RWPE1 (cell line): ENCODE measurements at regions not wholly inside any gene's neighbourhood (a gene's known extent, or its start where the extent isn't known, plus 50 kb on each side); places are given as distances from the start of the nearest gene placed in this dataset.

Source experiments
- CTCF ChIA-PET: fragments of 350-600 bp; sonication (Branson Sonifier 250); formaldehyde crosslinking; extraction: SDS; loops from one replicate; lab custom pipeline; 2021; lab: Yijun Ruan, JAX
- POLR2A ChIA-PET: fragments of 400-600 bp; formaldehyde crosslinking; extraction: SDS; loops from one replicate; lab custom pipeline; 2020; ENCODE audit warnings: antibody characterized with exemption; ENCODE audit not compliant: low non-redundant PET; lab: Yijun Ruan, JAX
- DNase-seq: peaks from one replicate; pipeline ENCODE4 v3.0.0; 2012; ENCODE audit warnings: low spot score
- H3K27ac ChIP-seq: fragments of 450-650 bp; 2 replicates; pipeline ENCODE4 v1.5.1; 2017
- TF ChIP-seq, protein P1 (sequence below): fragments of 450-650 bp; conservative IDR thresholded peaks from 2 replicates; pipeline ENCODE4 v1.5.1; 2017; ENCODE audit warnings: low read depth, mild to moderate bottlenecking

DNA sequence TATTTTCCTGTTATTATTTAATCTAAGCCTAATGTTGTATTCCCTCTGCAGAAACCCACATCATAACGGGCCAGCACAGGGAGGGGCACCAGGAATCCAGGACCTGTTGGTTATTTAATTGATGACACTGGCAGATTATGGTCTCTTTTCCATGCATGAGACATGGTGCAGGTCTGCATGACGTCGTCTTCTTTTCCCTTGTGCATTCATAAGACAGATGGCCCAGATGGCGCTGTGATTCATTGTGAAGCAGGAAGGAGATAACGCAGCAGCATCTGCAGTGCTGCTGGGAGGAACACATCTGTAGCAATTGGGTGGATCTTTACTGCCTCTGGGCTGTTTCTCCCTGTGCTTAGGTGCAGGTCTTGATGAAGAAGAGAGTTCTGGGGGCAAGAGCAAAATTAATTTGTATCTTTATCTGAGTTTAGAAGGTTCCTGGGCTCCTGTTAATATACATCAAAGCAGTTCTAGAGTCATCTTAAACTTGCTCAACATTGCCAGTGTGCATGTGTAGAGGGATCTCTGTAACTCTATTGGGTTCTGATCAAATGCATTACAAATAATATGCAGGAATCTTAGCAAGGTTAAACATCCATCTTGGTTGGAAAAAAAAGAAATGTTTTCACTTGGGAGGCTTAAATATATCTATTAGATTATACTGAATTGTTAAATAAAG is 176.1 kb downstream of the PCSK1 start:
- TF ChIP-seq, protein P1, sequence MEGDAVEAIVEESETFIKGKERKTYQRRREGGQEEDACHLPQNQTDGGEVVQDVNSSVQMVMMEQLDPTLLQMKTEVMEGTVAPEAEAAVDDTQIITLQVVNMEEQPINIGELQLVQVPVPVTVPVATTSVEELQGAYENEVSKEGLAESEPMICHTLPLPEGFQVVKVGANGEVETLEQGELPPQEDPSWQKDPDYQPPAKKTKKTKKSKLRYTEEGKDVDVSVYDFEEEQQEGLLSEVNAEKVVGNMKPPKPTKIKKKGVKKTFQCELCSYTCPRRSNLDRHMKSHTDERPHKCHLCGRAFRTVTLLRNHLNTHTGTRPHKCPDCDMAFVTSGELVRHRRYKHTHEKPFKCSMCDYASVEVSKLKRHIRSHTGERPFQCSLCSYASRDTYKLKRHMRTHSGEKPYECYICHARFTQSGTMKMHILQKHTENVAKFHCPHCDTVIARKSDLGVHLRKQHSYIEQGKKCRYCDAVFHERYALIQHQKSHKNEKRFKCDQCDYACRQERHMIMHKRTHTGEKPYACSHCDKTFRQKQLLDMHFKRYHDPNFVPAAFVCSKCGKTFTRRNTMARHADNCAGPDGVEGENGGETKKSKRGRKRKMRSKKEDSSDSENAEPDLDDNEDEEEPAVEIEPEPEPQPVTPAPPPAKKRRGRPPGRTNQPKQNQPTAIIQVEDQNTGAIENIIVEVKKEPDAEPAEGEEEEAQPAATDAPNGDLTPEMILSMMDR, result no peak
- no peak for DNase-seq
- POLR2A ChIA-PET, result no interaction called here
- CTCF ChIA-PET, result no interaction called here
- H3K27ac ChIP-seq, result no peak overlapping the region

DNA sequence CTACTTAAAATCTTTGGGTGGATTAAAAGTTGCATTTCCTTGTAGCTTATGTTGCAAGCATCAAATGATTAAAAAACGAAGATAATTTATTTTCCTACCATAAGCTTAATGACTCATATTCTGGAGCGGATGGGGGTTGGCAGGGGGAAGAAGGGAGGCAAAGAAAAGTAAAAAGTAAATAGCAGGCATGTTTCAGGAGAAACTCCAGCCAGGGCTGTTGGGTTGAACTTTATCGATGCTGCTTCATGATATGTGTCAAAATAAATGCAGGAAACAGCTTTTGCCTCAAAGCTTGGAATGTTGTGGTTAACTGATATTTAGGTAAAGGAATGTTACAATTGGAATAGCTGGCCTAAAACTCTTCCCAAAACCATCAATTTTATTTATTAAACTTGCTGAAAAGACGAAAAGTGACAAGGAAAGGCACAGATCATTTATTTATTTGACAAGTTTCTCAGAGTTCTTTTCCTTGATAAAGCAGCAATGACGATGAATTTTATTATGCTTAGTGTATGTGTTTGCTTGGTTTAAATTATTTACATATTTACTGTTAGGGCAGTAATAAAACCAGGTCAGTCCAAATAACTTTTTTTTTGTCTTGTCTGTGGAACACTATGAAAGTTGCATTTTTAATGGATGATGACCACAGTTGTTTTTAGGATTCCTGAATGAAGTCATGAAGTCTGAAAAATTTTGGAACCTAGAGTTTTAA is 177.9 kb downstream of the PCSK1 start:
- DNase-seq, result peak; percentile 66
- no peak overlapping the region for H3K27ac ChIP-seq
- TF ChIP-seq, protein P1, result no peak
- CTCF ChIA-PET, result interaction anchor here (0.5 to 0.7 kb wide), 3 partner anchors 14 to 34 kb away, joined by 3 to 5 read pairs (median 4); no protein-coding TSS in a partner anchor
- POLR2A ChIA-PET, result interaction anchor here (0.6 kb wide), 1 partner anchor 293 kb away, joined by 3 read pairs; no protein-coding TSS in a partner anchor

DNA sequence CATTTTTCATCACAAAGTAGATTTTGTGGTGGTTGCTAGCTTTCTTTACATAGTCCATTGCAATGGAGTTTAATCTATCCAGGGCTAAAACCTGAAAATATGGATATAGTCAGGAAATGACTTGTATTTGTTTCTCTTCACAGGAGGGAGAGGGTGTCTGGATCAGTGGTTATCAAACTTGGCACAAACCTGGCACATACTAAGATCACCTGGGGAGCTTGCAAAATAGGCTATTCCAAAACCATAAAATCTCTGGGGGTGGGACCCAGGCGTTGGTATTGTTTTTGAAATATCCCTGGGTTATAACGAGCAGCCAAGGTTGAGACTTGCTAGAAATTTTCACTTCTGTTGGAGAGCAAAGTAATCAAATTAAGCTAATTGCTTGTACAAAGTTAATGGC is 179.9 kb downstream of the PCSK1 start:
- TF ChIP-seq, protein P1, result no peak
- no peak overlapping the region for H3K27ac ChIP-seq
- ChIA-PET POLR2A (no interaction called here), CTCF (interaction anchor here (1.1 kb wide), 1 partner anchor 56 kb away, joined by 3 read pairs; no protein-coding TSS in a partner anchor)
- no peak for DNase-seq

DNA sequence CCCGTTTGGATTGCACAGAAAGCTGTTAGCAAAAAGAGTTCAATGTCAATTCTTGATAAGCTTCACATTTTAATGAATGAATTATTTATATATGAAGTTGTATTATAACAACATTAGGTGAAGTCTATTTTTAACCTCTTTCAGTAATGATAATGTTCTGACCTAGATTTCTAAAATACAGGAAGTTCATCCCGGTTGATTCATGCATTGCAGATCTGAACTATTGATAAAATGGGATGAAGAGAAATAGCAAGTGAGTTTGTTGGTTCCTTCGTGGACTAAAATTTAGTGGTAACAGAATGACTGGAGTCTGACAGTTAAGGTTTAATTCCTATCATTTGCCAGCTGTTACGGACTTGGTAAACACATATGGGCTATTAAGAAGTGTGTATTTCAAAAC is 180.5 kb downstream of the PCSK1 start:
- ChIA-PET POLR2A (no interaction called here), CTCF (interaction anchor here (1.1 kb wide), 1 partner anchor 57 kb away, joined by 3 read pairs; no protein-coding TSS in a partner anchor)
- TF ChIP-seq, protein P1, result no peak
- H3K27ac ChIP-seq, result no peak overlapping the region
- no peak for DNase-seq

DNA sequence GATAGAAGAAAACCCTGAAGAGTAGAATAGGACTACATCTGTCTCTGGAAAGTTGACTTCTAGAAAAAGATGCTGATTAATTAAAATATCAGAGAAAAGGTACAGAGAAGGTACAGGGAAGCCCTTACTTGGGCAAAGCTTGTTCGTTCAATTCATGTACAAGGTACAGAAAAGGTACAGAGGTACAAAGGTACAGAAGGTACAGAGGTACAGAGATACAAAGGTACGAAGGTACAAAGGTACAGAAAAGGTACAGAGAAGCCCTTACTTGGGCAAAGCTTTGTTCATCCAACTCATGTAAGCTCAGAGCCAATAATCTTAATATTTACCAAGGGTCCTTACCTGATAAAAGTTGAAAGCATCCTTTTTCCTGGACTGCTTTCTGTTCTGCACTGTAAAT is 182.3 kb downstream of the PCSK1 start:
- ChIA-PET POLR2A (no interaction called here), CTCF (interaction anchor here (0.6 kb wide), 1 partner anchor 184 kb away, joined by 3 read pairs; no protein-coding TSS in a partner anchor)
- TF ChIP-seq, protein P1, result no peak
- H3K27ac ChIP-seq, result no peak overlapping the region
- no peak for DNase-seq

DNA sequence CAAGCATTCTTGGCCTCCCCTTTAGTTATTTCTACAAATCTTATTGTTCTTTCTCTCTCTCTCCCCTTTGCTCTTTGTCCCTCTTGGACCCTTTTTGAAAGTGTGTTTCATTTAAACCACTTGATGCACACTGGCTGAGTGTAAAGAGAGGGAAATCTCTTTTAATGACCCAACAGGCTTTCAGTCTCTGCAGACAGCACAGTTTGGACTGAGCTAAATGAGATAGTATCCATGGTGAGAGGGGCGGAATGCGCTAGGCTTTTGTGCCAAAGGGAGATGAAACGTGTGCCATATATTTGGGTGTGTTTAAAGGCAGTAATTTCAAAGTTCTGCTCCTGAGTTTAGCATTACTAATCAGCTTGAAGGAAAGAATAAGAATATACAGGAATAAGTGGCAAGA is 184.9 kb downstream of the PCSK1 start:
- POLR2A ChIA-PET, result no interaction called here
- no peak for DNase-seq
- TF ChIP-seq, protein P1, result no peak
- CTCF ChIA-PET, result no interaction called here
- H3K27ac ChIP-seq, result peak overlapping the region; percentile 93
